Smooth muscle cell (in vitro differentiated cells): ENCODE measurements at regions not wholly inside any gene's neighbourhood (a gene's known extent, or its start where the extent isn't known, plus 50 kb on each side); places are given as distances from the start of the nearest gene placed in this dataset.

ENCODE experiments used
- DNase-seq: peaks from one replicate; lab custom pipeline; 2025; ENCODE audit not compliant: unreplicated experiment; lab: John Stamatoyannopoulos, UW
- H2AFZ ChIP-seq: fragments of 200-600 bp; sonication (generic); 2 replicates; pipeline ENCODE4 v1.6.0; 2016; ENCODE audit warnings: antibody characterized with exemption, low read depth, mild to moderate bottlenecking
- H3F3A ChIP-seq: fragments of 200-600 bp; sonication (generic); 2 replicates; pipeline ENCODE4 v1.6.0; 2017; ENCODE audit warnings: antibody characterized with exemption, low read depth
- H3K27ac ChIP-seq: fragments of 200-600 bp; sonication (generic); 2 replicates; pipeline ENCODE4 v1.5.1; 2016; ENCODE audit warnings: low read depth, mild to moderate bottlenecking
- H3K27me3 ChIP-seq: fragments of 200-600 bp; sonication (generic); 2 replicates; pipeline ENCODE4 v1.6.1; 2016; ENCODE audit warnings: low read depth, mild to moderate bottlenecking
- H3K36me3 ChIP-seq: fragments of 200-600 bp; sonication (generic); 2 replicates; pipeline ENCODE4 v1.5.1; 2016; ENCODE audit warnings: low read depth
- H3K4me1 ChIP-seq: fragments of 200-600 bp; sonication (generic); 2 replicates; pipeline ENCODE4 v1.5.1; 2016; ENCODE audit warnings: low read depth
- H3K4me2 ChIP-seq: fragments of 200-600 bp; sonication (generic); 2 replicates; pipeline ENCODE4 v1.6.0; 2016; ENCODE audit warnings: mild to moderate bottlenecking
- H3K4me3 ChIP-seq: fragments of 200-600 bp; sonication (generic); 2 replicates; pipeline ENCODE4 v1.5.1; 2016; ENCODE audit warnings: mild to moderate bottlenecking
- H3K79me2 ChIP-seq: fragments of 200-600 bp; sonication (generic); 2 replicates; pipeline ENCODE4 v1.6.0; 2016; ENCODE audit warnings: low read depth, mild to moderate bottlenecking
- H3K9ac ChIP-seq: fragments of 200-600 bp; sonication (generic); 2 replicates; pipeline ENCODE4 v1.6.0; 2016; ENCODE audit warnings: low read depth
- H3K9me3 ChIP-seq: fragments of 200-600 bp; sonication (generic); replicated peaks from 2 replicates; pipeline ENCODE4 v1.5.1; 2016; ENCODE audit warnings: low read depth
- H4K20me1 ChIP-seq: fragments of 200-600 bp; sonication (generic); 2 replicates; pipeline ENCODE4 v1.6.0; 2016; ENCODE audit warnings: low read depth
- CTCF ChIP-seq: fragments of 200-600 bp; sonication (generic); IDR thresholded peaks from 2 replicates; pipeline ENCODE4 v1.5.1; 2017; ENCODE audit warnings: borderline replicate concordance, mild to moderate bottlenecking, antibody characterized with exemption; ENCODE audit not compliant: insufficient read depth, poor library complexity, severe bottlenecking
- WGBS: methylation state at CpG from one replicate; pipeline ENCODE4 v1.1.7; 2016; ENCODE audit warnings: low lambda C conversion rate; 5-methylcytosine and 5-hydroxymethylcytosine counted together

- Histone ChIP-seq H3K27me3 (no peaks in the 10 kb centered on the region), H3F3A (peaks cover 7% of the 10 kb centered on the region), H3K4me3 (no peak overlapping the region), H3K27ac (no peak overlapping the region), H3K4me1 (no peaks in the 10 kb centered on the region), H3K9me3 (peaks cover 8% of the 10 kb centered on the region), H2AFZ (no peak overlapping the region), H3K4me2 (no peak overlapping the region), H3K79me2 (no peaks in the 10 kb centered on the region), H3K9ac (no peak overlapping the region), H3K36me3 (no peaks in the 10 kb centered on the region), H4K20me1 (no peaks in the 10 kb centered on the region)
- 84% methylated on average over 4 of the region's 4 CpGs for WGBS
- no peak for DNase-seq
- TF ChIP-seq CTCF, result no peak
Measured at GRCh38 chr12:3987571-3987970, 114.4 kb upstream of the PARP11 start.

GRCh38 chr12:3980504-3981272 lies 107.5 kb upstream of the PARP11 start:
- no peaks in the 10 kb centered on the region for H3K4me1 ChIP-seq
- 91% methylated on average over 11 of the region's 11 CpGs for WGBS
- H3K27me3 ChIP-seq, result no peaks in the 10 kb centered on the region
- no peak for DNase-seq
- no peaks in the 10 kb centered on the region for H3F3A ChIP-seq
- peaks cover 8% of the 10 kb centered on the region for H3K9me3 ChIP-seq
- no peaks in the 10 kb centered on the region for H3K36me3 ChIP-seq
- H3K27ac ChIP-seq, result no peak overlapping the region
- TF ChIP-seq CTCF, result no peak
- H4K20me1 ChIP-seq, result no peaks in the 10 kb centered on the region
- H3K79me2 ChIP-seq, result no peaks in the 10 kb centered on the region
- H3K9ac ChIP-seq, result no peak overlapping the region
- H2AFZ ChIP-seq, result no peak overlapping the region
- no peak overlapping the region for H3K4me3 ChIP-seq
- H3K4me2 ChIP-seq, result no peak overlapping the region

GRCh38 chr12:3977621-3978020 lies 104.4 kb upstream of the PARP11 start:
- no peak for TF ChIP-seq CTCF
- Histone ChIP-seq H3K4me1 (no peaks in the 10 kb centered on the region), H3K36me3 (no peaks in the 10 kb centered on the region), H4K20me1 (no peaks in the 10 kb centered on the region), H3K9me3 (no peaks in the 10 kb centered on the region), H2AFZ (no peak overlapping the region), H3K9ac (no peak overlapping the region), H3K4me2 (no peak overlapping the region), H3K79me2 (no peaks in the 10 kb centered on the region), H3K27ac (no peak overlapping the region), H3K27me3 (no peaks in the 10 kb centered on the region), H3K4me3 (no peak overlapping the region), H3F3A (no peaks in the 10 kb centered on the region)
- WGBS, result 82% methylated on average over 2 of the region's 2 CpGs
- DNase-seq, result no peak
